Large intestine (tissue), 3 donors: ENCODE measurements at regions not wholly inside any gene's neighbourhood (a gene's known extent, or its start where the extent isn't known, plus 50 kb on each side); places are given as distances from the start of the nearest gene placed in this dataset.
A peak's percentile ranks its signal among the peaks of the same experiment; 100 is the strongest.

Source experiments
- DNase-seq, 2 donors: peaks; one replicate each; pipeline versions ENCODE4 v3.0.0 to v3.0.0-alpha.2; 2013
- H3K27ac ChIP-seq: one replicate; pipeline ENCODE4 v1.5.1; 2013; ENCODE audit warnings: low read length
- H3K27me3 ChIP-seq: 2 replicates; pipeline ENCODE4 v1.6.1; 2013; ENCODE audit warnings: low read length; ENCODE audit not compliant: control insufficient read depth, insufficient read depth
- H3K36me3 ChIP-seq: 2 replicates; pipeline ENCODE4 v1.6.1; 2013; ENCODE audit warnings: low read length; ENCODE audit not compliant: control insufficient read depth, insufficient read depth
- H3K4me1 ChIP-seq: one replicate; pipeline ENCODE4 v1.6.1; 2013; ENCODE audit warnings: low read length; ENCODE audit not compliant: control insufficient read depth, insufficient read depth
- H3K4me3 ChIP-seq: one replicate; pipeline ENCODE4 v1.5.1; 2013; ENCODE audit warnings: low read length
- H3K9me3 ChIP-seq: one replicate; pipeline ENCODE4 v1.6.1; 2013; ENCODE audit warnings: mild to moderate bottlenecking, low read depth, low read length, moderate library complexity; ENCODE audit not compliant: control insufficient read depth
- WGBS: methylation state at CpG from one replicate; pipeline ENCODE4 v1.1.5; 2013; ENCODE audit warnings: low lambda C conversion rate; ENCODE audit not compliant: insufficient coverage; 5-methylcytosine and 5-hydroxymethylcytosine counted together

DNA sequence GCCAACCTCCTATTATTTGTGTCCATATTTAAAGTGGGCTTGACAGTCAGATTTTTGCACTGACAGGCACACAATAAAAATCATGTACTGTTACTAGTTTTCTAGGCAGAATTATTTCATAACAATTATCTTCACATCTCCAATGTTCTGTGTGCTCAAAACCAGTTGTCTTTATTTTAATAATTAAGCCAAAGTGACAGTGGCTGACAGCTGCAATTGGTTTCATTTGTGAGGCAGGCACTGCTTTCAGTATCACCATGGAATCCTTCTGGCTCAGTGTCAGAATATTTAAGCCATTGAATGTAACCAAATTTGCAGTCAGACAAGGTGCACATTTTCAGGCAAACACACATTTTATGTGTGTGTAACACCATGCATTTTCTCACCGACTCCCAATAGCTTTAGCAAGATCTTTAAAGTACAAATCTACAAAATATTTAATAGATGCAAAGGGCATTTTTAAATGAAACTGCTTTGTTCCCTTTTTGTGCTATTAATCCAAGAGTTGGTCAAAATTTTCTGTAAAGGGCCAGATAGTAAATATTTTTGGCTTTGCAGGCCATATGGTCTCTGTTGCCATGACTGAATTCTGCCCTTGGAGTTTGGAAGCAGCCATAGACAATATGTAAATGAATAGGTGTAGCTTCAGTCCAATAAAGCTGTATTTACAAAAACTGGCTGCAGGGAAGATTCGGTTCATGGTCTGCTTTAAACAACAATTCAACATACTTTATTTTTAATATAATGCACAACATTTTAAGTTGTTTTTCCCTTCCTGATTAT lies 486.0 kb downstream of the KCNJ2 start:
- Histone ChIP-seq H3K36me3 (no peaks in the 10 kb centered on the region), H3K4me3 (no peak overlapping the region), H3K9me3 (no peaks in the 10 kb centered on the region), H3K27me3 (no peaks in the 10 kb centered on the region), H3K27ac (no peak overlapping the region), H3K4me1 (no peaks in the 10 kb centered on the region)
- 56% methylated on average over 1 of the region's 2 CpGs for WGBS
- no peak for DNase-seq

DNA sequence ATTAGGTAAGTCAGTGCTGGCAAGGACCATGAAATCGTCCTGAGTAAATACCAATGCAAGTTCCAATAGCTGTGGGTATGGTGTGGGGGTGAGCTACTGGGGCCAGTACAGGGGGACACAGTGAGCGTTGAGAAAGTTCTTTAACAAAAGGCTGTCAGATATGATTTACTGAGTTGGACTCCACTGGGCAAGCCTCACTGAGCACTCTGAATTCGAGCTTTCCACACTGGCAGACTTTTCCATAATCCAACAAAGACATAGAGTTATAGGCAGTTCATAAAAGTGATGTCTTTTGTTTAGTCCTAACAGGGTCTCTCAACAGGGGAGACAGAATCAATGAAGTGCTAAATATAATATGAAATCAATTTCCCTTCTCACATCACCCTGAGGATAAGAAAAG lies 489.0 kb downstream of the KCNJ2 start:
- H3K4me1 ChIP-seq, result peaks cover 2% of the 10 kb centered on the region
- no CpG with 5 or more reads among the region's 3 CpGs for WGBS
- no peaks in the 10 kb centered on the region for H3K27me3 ChIP-seq
- H3K4me3 ChIP-seq, result no peak overlapping the region
- H3K27ac ChIP-seq, result no peak overlapping the region
- H3K36me3 ChIP-seq, result no peaks in the 10 kb centered on the region
- no peaks in the 10 kb centered on the region for H3K9me3 ChIP-seq
- DNase-seq, result no peak

DNA sequence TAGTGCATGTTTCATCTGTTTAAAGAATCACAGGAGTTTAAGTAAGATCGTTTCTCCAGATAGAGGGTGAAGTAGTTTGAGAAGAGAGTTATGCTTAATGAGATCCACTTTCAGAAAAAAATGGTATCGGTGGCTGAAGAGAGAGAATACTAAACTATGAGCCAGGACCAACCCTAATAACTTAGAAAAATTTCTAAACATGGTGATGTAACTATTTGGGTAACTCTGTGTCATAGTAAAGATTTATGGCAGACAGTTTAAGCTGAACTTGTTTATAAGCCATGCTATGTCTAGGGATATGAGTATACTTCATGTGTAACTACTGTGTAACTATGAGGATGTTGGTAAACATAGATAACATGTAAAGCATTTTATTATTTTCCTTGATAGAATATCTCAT lies 489.5 kb downstream of the KCNJ2 start:
- Histone ChIP-seq H3K9me3 (no peaks in the 10 kb centered on the region), H3K27ac (no peak overlapping the region), H3K36me3 (no peaks in the 10 kb centered on the region), H3K27me3 (no peaks in the 10 kb centered on the region), H3K4me3 (no peak overlapping the region), H3K4me1 (peaks cover 2% of the 10 kb centered on the region)
- DNase-seq, result no peak
- whole genome bisulfite sequencing, result 80% methylated on average over 1 of the region's 2 CpGs

DNA sequence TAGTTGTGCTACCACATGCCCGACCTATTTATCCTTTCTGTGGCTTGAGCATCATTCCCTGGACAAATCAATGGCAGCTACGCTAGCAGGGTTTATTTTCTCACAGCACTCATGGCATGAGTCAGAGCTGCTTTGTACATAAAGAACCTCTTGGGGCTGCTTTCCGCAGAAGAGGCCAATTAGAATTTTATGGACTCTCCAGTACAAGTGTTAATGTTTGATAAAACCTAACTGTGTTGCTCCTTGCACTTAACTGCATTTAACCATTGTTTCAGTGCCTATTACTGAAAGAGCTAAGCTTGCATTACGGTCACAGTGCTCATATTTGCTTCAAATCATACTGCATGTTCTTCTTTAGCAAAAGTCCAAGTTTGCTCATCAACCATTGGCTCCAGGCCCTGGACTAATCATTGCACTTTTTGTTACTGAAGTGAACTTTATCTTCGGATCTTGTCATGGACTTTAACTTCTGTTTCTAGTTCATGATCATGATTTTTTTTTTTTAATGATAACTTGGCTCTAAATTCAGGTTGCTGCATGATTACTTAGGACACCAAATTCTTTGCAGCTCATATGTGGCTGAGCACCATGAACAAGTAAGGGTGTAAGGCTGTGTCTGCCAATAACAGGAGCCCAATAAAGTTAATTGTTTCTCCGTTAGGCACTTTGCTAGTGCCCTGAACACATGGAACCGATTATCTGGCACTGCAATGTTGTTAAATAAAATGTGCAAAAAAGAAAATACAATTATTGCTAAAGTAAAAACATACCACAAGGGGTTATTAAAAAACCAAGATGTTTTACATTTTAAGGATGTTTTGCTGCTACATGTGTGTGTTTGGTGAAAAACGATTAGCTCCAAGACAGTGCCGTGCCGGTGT lies 492.2 kb downstream of the KCNJ2 start:
- H3K4me1 ChIP-seq, result peaks cover 2% of the 10 kb centered on the region
- peak; percentile 17 to 52 for DNase-seq
- no peak overlapping the region for H3K27ac ChIP-seq
- H3K36me3 ChIP-seq, result no peaks in the 10 kb centered on the region
- no peaks in the 10 kb centered on the region for H3K27me3 ChIP-seq
- 27% methylated on average over 1 of the region's 10 CpGs for WGBS
- no peak overlapping the region for H3K4me3 ChIP-seq
- no peaks in the 10 kb centered on the region for H3K9me3 ChIP-seq

DNA sequence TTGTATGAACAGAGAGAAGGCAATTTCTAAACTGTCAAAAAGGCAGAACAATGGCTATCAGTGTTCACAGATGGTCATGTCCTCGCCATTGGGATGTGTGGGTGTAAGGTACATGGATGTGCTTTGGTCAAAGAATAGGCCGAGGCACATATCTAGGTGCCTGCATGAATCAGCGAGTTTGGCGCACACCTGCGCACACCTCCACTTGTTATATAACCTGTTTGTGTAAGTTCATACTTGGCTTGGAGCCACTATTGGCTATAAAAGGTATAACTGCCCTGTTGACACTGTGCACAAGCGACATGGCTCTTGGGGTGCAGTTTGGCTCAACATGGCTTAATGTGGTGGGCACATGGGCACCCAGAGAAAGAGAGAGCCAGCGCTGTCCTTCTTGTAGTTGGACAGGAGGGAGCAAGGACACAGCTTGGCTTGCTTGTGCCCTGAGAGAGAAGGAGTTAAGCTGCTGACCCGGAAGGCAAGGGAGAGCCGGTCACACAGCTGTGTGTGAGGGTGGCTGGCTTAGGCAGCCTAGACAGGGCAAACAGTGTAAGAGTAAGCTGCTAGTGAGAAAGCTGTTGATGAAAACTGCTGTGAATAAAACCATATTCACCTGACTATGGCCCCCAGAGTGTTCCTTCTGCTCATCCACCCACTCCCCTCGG lies 499.1 kb downstream of the KCNJ2 start:
- H3K36me3 ChIP-seq, result no peaks in the 10 kb centered on the region
- H3K27ac ChIP-seq, result no peak overlapping the region
- DNase-seq, result no peak
- H3K4me3 ChIP-seq, result no peak overlapping the region
- H3K27me3 ChIP-seq, result no peaks in the 10 kb centered on the region
- H3K4me1 ChIP-seq, result no peaks in the 10 kb centered on the region
- H3K9me3 ChIP-seq, result no peaks in the 10 kb centered on the region
- no CpG with 5 or more reads among the region's 10 CpGs for WGBS

DNA sequence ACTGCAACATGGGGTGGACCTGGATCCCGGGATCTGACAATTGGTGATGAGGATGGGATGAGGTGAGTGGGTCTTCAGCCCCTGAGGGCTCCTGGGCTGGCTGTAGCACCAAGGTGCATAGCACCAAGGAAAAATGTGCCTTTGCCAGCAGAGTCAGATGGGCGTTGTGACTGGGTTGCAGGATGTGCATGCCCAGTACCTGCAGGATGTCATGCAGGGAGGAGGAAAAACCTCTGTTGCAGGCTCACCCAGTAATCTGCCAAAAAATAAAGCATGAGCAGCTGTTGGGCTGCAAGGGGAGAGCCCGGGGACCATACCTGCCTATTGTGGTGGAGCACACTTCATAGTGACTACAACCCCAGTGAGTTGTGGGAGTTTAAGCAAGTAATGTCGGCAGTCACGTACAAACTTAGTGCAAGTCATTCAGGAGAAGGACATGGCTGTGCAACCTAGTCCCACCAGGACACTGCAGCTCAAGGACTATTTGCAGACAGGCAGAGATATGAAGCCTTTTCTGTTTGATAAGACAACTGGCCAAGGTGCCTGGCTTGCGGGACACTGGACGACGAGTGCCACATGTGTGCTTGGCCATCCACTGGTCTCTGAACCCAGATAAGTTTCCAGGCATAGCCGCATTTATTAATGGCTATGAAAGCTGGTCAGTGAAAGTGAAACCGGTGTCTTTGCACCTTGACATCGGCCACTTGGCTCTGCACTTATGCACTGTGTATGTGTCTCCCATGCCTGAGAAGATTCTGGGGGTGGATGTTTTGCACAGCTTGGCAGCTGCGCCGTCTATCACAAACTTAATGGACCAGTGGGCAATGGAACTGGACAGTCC lies 499.8 kb downstream of the KCNJ2 start:
- Histone ChIP-seq H3K4me1 (no peaks in the 10 kb centered on the region), H3K27ac (no peak overlapping the region), H3K9me3 (no peaks in the 10 kb centered on the region), H3K27me3 (no peaks in the 10 kb centered on the region), H3K4me3 (no peak overlapping the region), H3K36me3 (no peaks in the 10 kb centered on the region)
- no peak for DNase-seq
- WGBS, result no CpG with 5 or more reads among the region's 13 CpGs

DNA sequence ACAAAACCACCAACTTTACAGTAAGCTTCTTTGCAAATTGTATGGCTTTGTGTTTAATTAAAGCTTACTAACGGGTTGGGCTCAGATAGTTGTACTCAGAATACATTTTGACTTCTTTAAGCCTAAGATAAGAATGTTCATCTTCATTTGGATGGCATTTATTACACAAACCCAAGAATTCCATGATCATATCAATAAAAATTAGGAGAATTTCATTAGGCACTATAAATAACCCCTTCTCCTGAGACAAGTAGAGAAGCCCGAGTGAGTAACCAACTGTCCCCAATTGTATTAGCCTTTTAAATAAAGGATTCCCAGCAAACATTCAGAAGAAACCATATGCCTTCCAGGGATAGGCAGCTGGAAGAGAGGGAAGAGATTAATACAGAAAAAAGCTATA lies 504.7 kb downstream of the KCNJ2 start:
- DNase-seq, result no peak
- H3K9me3 ChIP-seq, result no peaks in the 10 kb centered on the region
- WGBS, result 80% methylated on average over 1 of the region's 2 CpGs
- H3K36me3 ChIP-seq, result no peaks in the 10 kb centered on the region
- H3K4me1 ChIP-seq, result no peaks in the 10 kb centered on the region
- H3K27me3 ChIP-seq, result no peaks in the 10 kb centered on the region
- H3K27ac ChIP-seq, result no peak overlapping the region
- H3K4me3 ChIP-seq, result no peak overlapping the region

DNA sequence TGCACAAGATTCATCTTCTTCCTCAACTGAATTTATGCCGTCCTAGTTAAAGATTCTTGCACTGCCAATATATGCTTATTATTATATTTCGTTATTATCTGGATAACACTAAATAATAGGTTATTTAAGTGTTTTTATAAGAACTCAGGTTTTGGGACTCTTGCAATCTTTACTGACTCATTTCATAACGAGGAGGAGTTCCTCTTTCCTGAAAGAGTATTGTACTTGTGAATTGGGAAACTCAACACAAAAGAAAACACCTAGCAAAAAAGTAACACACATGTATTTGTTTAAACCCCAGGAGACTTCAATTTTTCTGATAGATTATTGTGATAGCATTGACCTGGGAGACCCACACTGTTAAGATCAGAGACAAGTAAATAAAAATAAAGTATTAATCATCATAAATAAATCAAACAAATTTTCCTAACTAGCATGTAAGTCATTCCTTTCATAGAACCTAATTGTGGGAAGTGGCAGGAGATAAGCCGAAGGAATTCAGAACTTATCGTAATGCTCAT lies 505.8 kb downstream of the KCNJ2 start:
- H3K27ac ChIP-seq, result no peak overlapping the region
- H3K4me3 ChIP-seq, result no peak overlapping the region
- 100% methylated on average over 4 of the region's 5 CpGs for WGBS
- H3K36me3 ChIP-seq, result no peaks in the 10 kb centered on the region
- no peaks in the 10 kb centered on the region for H3K27me3 ChIP-seq
- no peaks in the 10 kb centered on the region for H3K4me1 ChIP-seq
- no peak for DNase-seq
- H3K9me3 ChIP-seq, result no peaks in the 10 kb centered on the region

DNA sequence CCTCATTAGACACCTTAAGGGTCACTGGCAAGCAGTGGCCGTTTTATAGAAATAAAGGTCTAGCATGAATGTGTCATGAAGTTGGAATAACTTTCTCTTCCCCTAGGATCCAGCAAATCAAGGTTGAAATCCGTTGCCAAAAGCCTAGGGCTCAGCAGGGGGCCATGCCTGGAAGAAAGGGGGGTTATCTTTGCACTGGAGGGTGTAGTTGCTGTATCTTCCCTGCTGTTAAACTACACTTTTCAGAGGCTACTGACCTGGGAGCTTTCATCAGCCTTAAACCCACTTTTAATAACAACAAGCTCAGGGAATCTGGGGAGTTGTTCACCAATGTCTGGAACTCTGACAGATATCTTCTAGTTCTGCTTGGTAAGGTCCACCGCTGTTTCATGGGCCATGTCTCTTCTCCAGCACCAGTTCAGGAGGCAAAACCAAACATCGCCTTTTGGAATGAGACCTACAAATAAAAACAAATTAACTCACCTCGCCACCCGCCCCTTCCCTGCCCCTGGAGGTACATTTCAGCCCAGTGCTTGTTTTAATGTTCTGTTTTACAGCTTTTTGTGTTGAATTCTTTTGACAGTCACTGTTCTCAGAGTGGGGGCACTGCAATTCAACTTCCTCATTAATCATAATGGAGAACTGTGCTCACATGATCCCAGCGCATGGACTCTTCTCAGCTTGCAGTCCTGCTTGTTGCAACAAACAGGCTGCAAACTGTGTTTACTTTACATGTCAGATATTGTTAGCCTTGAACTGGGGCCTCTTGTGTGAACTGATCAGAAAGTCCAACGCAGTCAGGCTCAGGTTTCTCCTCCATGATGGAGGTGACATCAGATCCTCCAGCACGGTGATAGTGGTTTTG lies 508.7 kb downstream of the KCNJ2 start:
- WGBS, result 100% methylated on average over 1 of the region's 9 CpGs
- no peaks in the 10 kb centered on the region for H3K36me3 ChIP-seq
- no peak for DNase-seq

More for the DNA sequence above, 508.7 kb downstream of the KCNJ2 start:
- H3K4me1 ChIP-seq, result no peaks in the 10 kb centered on the region
- H3K9me3 ChIP-seq, result no peaks in the 10 kb centered on the region
- H3K27ac ChIP-seq, result no peak overlapping the region
- no peak overlapping the region for H3K4me3 ChIP-seq
- no peaks in the 10 kb centered on the region for H3K27me3 ChIP-seq
